GM19397 (cell line): ENCODE measurements at regions not wholly inside any gene's neighbourhood (a gene's known extent, or its start where the extent isn't known, plus 50 kb on each side); places are given as distances from the start of the nearest gene placed in this dataset.

Experiments used
- ATAC-seq: cut with Tn5 transposase; IDR thresholded peaks from one replicate; pipeline ENCODE4 v1.9.1; 2021; ENCODE audit warnings: mild to moderate bottlenecking, moderate library complexity; ENCODE audit not compliant: unreplicated experiment

- ATAC-seq, result no peak
These were observed 291.8 kb upstream of the TBX3 start for GRCh38 chr12:114975640-114976310.

GRCh38 chr12:114974826-114975639, 291.1 kb upstream of the TBX3 start:
- no peak for ATAC-seq

- ATAC-seq, result no peak
These were observed 290.4 kb upstream of the TBX3 start for GRCh38 chr12:114974333-114974732.

DNA sequence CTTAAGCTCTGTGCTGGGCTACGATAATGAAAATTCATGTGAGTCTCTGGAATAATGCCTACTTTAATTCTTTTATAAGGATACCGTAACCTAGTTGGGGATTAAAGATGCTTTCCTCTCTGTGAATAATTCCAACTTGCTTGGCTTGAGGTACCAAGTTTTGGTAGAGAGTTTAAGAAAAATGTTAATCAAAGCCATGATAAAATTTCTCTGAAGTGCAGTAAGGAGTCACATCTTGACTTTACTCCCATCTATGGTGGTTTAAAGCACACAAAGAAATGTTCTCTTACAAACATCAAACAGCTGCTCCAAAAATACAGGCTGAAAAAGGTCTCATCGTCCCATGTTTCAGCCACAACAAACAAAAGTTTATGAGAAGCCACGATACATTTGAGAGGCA, 284.8 kb upstream of the TBX3 start:
- no peak for ATAC-seq

DNA sequence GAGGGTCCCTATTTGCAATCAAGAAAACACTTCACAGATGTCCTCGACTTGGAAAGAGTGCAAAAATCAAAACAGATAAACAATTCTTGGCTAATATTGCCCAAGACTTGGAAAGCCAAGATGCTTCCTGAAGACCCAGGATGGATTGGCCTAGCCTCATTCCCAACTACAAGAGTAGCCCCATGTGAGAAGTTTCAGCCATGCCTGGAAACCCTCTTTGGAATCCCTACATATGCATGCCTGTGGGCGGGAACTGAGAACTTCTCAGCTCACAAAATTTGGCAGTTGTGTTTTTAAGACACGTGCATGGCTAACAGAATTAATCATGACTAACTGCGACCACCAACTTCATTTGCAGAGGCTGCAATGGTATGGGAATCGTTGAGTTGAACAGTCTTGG, 283.2 kb upstream of the TBX3 start:
- ATAC-seq, result no peak

DNA sequence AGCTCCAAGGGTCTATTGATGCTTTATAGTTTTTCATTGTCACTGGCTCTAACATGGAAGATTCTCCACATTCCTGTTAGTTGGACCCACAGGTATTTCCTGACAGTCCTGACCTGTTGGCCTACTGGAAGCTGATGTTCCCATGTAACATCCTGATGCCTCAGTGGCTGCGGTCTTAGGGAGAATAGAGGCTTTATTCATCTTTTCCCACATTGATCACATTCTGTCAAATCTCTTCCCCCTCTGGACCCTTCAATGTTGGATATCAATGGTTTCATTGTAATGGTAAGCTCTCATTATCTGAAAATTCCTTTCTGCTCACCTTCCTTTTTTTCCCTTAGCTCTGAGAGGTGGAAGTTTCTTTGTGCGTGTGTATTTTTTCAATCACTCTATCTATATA, 280.9 kb upstream of the TBX3 start:
- no peak for ATAC-seq

DNA sequence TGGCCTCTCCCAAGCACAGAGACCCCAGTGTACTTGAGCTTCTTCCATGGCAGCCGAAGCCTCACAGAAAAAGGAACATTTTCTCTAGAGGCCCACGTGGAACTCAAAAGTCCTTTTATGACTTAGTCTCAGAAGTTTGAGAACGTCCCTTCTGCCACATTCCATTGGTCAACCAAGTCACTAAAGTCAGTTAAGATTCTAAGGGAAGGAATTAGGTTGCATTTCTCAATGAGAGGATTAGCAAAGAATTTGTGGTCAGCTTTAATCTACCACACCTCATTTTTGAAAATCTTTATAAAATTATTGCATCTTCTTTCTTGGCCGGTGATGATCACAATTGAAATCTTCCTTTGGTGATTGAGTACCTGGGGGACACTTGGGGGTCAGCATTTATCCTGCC, 279.9 kb upstream of the TBX3 start:
- no peak for ATAC-seq

GRCh38 chr12:114961491-114961890, 277.5 kb upstream of the TBX3 start:
- no peak for ATAC-seq

DNA sequence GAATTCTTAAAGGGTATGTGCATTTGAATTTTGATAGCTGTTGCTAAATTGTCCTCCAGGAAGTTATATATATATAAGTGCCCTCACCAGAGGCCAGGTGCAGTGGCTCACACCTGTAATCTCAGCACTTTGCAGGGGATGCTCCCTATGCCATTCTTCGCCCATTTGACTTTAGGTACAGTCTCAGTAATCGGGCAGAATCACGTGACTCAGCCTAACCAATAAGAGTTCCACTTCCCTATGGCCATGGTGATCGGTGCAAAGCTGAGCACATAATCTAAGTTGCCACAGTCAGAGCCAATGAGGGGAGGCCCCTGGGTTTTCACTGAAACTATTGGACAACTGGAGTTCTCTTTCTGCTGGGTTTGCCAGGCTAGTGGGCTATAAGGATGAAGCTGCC, 274.6 kb upstream of the TBX3 start:
- ATAC-seq, result no peak

DNA sequence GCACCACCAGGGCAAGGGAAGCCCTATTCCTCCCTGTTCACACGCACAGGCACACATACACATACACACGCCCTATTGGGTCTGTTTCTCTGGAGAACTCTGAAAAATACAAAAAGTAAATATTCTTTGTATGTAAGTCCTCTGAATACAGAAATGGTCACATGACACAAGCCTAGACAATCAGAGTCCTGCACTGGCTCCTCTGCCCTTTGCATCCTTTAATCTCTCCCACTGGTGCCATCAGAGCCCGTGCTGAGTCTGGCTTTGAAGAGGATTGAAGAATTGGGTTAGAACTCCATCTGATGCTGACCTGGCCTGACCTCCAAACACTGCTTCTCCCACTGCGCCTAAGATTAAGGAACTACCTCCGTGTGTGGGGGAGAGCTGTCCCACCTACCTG, 273.2 kb upstream of the TBX3 start:
- no peak for ATAC-seq

DNA sequence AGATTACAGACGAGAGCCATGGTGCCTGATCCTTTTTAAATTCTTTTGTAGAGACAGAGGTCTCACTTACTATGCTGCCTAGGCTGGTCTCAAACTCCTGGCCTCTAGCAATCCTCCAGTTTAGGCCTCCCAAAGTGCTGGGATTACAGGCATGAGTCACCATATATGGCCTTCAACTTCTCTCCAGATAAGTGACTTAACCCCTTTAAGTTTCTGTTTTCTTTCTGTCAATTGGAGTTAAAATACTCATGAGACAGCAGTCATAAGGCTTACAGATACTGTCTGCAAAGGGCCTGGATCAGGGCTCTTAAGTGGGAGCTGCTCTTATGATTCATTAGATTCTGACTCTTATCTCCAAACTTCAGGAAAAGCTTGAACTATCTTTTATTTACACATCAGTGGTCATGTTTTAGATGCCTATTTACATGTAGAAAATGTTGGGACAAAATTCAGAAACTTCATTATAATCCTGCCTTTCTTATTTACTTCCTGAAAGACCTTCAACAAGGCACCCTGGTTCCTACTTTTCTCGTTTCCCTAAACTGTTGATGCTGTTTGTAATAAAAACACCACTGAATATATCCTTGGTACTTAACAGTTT, 271.5 kb upstream of the TBX3 start:
- ATAC-seq, result no peak

DNA sequence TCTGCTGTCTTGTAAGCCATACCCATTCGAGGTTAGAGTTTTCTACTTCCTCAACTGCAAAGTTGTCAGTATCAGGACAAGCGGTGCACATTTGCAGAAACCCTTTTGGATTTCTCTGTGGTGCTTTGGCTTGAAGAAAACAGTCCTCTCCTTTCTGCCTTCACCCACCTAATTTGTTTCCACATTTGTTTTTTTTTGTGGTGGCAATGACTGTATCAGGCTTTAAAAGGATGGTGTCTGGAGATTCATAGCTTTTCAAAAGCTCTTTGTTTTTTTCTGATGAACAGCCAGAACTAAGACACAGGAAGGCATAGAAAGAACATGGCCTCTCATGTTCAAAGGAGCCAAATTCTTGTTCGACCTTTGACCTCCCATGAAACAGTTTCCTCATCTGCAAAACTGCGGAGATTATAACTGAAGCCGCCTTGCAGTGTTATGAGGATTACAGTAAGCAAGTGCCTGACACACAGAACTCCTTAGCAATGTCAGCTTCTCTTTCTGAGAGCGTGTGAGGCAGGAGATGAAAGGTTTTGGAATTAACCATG, 270.6 kb upstream of the TBX3 start:
- ATAC-seq, result no peak

- ATAC-seq, result no peak
These were observed 268.7 kb upstream of the TBX3 start for GRCh38 chr12:114952573-114953271.

GRCh38 chr12:114949058-114949820, 265.3 kb upstream of the TBX3 start:
- ATAC-seq, result no peak

- no peak for ATAC-seq
These were observed 261.4 kb upstream of the TBX3 start for GRCh38 chr12:114945351-114945750.

GRCh38 chr12:114944736-114945135, 260.8 kb upstream of the TBX3 start:
- no peak for ATAC-seq

DNA sequence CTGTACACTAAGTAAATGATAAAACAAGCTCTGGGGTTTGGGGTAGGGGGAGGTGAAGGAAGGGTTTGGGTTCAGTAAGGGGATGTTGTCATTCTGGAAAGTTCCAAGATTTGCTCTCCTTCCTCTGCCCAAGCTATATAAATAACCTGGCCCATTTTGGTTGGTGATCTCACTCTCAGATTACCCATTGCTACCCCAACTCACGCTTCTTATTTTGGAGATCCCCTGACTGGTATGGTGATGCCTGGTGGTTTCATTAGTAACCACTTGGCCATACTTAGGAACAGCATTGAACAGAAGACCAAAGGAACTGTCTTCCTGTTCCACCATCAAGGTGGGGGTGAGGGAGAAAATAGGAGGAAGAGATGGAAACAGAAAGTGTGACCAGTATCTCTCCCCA, 259.6 kb upstream of the TBX3 start:
- ATAC-seq, result no peak

GRCh38 chr12:114938487-114939210, 254.7 kb upstream of the TBX3 start:
- no peak for ATAC-seq

DNA sequence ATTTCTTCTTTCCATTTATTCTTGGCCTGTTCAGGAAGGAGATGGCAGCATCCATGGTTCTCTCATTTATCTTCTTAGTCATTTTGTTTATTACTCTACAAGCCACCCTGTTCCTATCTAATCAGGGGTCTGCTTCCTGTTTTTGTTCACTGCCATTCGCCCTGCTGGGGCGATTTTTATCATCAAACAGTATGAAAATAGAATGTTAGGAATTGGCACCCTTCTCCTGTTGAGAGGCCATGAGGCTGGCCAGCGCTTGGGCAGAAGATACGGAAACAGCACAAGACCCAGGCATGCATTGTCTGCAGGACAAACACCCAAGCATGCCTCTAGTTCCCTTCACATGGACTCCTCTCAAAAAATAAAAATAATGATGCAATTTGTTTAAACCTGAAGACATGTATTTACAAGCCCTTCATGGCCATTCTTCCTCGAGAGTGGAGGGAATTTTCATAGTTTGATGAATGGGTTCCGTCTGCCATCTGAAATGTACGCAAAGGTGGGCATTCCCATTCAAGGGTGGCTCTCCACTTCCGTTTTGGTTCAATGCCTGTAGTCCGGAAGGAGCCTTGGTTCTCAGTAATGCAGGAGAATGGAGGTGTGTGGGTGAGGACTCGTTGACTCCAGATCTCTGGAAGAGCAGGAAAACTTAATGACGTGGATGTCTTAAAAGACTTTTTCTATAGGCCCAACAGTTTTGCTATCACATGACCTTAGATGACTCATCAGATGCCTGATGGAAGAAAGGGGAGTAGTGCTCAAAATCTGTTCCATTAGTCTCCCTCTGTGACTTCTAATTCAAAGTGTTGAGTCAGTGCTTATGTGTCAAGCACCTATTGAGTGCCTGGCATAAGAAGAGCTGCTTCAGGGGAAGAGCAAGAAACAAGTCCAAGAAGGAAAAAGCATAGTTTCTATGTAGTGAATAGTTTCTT, 252.4 kb upstream of the TBX3 start:
- no peak for ATAC-seq
